Stimulated activated CD8-positive, alpha-beta memory T cell treated with anti-CD3 and anti-CD28 coated beads, Interleukin-15, amount 100 ng/mL, for 24 hours (primary cell): ENCODE measurements at regions not wholly inside any gene's neighbourhood (a gene's known extent, or its start where the extent isn't known, plus 50 kb on each side); places are given as distances from the start of the nearest gene placed in this dataset.

ENCODE experiments used
- DNase-seq: peaks from one replicate; pipeline ENCODE4 v3.0.0-alpha.2; 2020; ENCODE audit warnings: low read depth

DNA sequence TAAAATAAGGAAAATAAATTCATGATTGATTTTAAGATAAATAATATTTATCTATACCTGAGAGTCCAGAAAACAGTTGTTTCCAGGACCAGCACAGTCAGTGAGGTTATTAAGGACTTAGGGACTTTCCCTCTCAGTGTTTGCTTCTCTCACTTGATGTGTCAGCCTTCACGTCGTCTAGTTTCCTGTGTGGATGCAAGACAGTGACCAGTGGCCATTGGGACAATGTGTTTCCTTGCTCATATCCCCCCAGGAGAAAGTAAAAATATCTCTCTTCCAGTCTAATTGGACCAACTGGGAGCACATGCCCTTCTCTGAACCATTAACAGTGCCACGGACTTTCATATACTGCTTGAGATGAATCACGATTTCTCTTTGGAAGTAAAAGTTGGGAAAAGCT is 157.8 kb upstream of the CTNNB1 start:
- DNase-seq, result no peak

DNA sequence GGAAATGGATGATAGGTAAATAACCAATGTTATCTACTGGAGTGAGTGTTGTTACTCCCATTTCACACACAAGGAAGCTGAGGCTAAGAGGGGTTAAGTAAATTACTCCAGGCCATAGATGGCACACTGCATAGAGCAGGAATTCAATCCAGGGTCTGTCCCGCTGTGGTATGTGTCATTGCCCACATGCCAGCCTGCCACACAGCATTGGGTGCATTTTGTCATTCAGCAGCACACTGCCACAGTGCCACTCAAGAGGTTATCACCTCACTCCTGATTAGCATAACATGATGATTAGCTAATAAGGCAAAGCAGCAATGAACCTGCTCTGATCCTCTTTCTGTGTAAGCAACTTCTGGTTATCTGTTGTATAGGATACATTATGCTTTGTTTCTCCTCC is 157.4 kb upstream of the CTNNB1 start:
- DNase-seq, result no peak

DNA sequence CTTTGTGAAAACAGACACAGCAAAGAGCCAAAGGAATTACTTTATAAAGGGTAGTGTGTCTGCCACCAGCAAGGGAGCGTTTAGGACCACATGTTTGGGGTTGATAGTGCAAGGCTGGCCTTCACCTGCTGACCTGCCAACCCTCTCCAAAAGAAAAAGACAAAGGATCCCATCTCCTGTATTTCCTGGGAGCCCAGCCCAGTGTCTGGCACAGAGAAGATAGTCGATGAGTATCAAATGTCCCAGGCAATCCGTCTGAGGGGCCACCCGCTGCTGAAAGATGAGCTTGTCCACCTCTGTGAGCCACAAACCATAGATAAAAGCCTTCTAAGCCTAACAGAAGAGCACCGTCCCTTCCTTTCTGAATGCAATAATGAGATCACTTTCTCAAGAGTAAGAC is 154.8 kb upstream of the CTNNB1 start:
- DNase-seq, result no peak

DNA sequence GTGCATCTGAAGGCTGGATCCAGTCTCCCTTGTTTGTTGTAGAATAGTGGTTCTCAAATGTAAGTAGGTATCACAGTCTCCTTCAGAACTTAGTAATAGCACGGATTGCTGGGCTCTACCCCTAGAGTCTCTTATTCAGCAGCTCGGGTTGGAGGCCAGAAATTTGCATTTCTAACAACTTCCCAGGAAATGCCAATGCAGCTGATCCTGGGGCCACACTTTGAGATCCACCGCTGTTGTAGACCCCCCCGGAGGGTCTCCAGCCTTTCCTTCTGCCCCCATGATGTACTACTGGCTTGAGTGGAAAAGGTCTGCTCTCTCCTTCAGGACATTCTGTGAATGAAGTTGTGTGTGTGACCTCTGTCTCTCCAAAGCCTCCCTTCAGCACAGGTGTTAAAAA is 153.8 kb upstream of the CTNNB1 start:
- no peak for DNase-seq

DNA sequence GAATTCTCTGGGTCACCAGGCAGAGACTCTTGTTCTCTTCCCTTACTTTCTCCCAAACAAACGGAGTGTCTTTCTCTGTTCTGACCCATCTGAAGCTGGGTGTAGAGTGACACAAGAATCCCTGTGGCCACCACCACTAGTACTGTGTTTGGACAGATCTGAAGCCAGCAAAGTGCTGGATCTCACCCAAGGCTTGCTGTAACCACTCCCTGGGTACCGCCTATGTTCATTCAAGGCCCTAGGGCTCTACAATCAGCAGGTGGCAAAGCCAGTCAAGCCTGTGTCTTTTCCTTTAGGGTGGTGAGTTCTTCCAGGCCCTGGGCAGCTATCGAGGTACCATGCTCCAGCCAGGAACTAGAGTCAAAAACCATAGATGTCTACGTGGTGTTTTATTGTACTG is 149.2 kb upstream of the CTNNB1 start:
- DNase-seq, result no peak

DNA sequence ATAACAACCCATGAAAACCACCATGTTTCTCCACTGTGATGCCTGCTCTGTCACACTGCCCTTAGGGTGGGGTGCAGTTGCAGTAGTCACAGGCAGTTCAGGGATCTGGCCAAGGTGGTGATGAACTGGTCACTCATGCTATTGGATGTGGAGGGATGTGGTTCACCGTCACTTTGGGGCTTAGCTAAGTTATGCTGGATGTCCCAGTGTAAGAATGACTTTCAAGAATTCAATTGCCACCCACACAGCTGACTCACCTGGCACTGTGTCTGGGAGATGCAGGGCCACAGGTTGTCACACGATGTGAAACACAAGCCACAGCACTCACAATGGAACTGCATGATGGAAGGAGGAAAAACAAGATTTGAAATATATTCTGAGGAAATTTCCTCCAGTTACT is 146.1 kb upstream of the CTNNB1 start:
- DNase-seq, result no peak

DNA sequence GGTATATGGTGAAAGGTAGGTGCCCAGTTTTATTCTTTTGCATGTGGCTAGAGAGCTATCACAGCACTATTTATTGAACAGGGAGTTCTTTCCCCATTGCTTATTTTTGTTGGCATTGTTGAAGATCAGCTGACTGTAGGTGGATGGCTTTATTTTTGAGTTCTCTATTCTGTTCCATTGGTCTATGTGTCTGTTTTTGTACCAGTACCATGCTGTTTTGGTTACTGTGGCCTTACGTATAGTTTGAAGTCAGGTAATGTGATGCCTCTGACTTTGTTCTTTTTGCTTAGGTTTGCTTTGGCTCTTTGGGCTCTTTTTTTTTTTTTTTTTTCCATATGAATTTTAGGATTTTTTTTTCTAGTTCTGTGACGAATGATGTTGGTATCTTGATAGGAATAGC is 139.2 kb upstream of the CTNNB1 start:
- no peak for DNase-seq

DNA sequence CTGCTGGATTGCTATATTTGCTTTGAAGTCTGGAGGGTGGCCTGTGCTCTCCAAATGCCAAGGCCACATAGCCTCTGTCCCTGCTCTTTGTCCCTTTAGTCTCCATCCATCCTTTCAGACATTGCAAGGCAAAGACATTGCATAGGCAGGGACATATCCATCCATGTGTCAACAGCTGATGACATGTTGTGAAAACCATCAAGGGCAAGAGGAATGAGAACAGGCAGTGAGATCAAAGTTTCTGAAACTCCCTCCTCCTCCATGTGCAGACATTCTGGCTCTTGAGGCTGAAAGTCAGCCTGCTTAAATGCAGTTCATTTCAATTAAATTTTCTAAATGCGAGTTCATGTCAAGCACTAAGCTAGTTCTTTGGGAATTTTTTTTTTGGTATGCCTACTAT is 135.2 kb upstream of the CTNNB1 start:
- no peak for DNase-seq

DNA sequence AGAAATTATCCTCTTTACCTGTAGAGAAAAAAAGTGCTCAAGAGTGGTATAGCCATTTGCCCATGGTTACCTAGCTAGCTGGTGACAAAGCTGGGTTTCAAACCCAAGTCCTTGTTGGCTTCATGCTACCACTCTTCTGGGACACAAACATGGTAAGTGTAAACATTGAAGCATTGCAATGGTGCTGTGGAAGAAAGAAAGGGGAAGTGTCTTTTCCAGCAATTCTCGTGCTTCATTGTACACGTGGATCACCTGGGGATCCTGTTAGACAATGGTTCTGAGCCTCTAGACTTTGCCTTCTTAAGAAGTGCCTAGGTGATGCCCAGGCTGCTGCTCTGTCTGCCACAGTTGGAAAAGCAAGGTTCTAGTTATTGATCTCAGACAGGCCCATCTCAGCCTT is 134.8 kb upstream of the CTNNB1 start:
- DNase-seq, result no peak

DNA sequence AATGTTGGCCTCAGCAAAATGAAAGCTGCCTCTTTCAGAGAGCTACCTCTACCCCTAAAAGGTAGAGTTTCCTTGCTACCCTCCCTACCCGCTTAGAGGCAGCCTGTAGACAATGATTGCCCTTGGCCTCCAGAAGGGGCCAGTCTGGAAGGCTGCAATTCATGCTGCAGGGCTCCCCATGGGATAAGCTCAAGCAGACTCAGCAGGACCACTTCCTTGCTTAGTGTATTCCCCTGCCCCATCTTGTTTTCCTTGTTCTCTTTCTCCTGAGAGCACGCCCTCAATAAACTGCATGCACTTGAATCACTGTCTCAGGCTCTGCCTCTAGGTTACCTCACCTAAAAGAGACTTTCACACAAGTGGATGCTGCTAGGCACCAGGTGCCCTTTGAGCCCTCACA is 134.0 kb upstream of the CTNNB1 start:
- DNase-seq, result no peak

DNA sequence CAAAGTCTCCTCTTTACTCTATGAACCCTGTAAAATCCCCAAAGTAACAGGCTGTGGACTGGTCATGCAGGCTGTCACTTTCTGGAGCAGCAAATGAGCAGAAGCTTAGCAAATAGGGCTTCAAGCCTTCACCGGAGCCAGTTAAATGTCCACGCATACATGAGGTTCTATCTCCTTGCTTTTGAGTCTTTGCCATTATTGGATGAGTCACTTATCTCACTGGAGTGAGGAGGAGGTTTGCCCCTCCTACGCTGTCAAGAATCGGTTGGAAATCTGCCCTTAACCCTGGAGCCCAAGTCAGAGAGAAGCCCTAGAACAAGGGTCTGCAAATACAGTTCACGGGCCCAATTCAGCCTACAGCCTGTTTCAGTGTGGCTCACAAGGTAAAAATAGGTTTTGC is 126.1 kb upstream of the CTNNB1 start:
- DNase-seq, result no peak

DNA sequence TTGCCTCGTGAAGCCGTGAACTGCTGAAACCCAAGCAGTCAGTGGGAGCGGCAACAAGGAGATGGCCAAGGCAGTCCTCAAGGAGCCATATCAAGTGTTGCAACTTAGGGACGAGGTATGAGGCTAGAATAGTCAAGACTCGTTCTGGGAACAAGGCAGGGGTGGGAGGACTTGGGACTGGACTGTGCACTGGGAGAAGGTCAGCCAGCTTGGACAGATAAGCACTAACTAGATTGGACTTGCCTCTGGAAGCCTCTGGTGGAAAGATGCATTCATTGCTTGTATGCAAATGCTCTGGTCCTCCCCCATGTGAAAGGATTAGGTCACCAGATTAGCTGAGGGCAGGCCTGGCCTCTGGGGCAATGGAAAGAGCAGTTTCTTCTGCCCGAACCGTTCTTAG is 123.3 kb upstream of the CTNNB1 start:
- DNase-seq, result no peak

DNA sequence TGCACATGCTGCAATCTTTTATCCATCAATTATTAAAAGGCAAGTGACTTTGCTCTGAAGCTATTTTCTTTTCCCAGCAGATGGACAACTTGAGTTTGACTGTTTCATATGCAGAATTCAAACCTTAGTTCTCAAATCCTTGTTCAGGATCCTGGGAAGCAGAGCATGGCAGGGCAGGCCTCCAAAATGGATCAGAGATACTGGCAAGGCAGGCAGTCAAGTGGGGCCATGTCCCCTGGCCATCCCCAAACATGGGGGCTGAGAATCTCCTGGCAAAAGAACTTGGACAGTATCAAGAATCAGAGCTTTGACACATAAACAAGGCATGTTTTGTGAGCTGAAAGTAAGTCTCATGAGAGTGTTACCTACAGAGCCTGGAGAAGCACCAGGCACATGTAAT is 122.9 kb upstream of the CTNNB1 start:
- no peak for DNase-seq

DNA sequence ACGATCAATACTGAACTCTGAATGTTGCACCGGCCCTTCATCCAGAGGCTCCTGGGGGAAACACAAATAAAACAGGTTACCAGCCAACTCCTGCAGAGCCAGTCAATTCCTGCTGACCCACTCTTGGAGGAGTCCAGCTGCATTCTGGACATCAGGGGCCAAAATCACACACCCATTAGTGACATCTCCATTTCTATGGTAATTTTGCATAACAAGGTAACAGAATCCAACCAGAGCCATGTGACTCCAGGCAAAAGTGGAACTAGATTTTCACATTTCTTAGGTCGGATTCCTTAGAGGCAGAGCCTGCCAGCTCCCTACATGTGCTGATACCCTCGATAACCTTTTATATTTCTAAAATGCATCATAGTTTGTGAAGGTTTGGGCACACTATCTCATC is 119.2 kb upstream of the CTNNB1 start:
- DNase-seq, result no peak

DNA sequence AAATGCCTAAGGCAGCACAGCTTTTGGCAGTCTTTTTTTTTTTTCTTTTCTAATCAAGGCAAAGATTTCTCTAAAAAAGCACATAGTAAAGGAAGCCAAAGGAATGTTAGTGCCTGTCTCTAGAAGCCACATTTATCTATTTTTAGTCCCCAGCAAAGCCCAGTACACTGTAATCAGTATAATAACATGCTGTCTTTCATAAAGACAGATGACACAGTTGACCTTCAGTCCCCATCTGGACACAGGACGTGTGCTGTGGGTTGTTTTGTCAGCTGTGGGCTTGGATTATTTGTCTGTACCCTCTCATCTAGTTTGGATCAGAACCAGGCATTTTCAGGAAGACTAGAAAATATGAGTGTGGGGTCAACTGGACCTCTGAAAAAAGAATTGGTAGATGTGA is 110.4 kb upstream of the CTNNB1 start:
- DNase-seq, result no peak

DNA sequence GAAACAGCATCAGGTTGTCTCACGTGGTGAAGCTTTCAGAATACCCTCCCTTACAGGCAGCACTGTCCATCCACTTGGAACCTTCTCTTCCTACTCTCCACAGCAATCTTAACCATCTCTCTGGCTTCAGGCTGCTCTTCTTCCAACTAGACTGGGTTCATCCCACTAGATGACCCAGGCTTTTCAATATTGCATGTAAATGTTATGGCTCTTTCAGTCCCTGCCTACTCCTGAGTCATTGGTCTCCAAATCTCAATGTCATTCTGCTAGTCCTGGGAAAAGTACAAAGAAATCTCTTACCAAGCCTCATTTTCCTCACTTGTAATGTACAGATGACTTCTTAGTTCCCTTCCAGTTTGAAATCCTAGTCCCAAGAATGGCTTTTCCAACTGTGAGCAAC is 109.7 kb upstream of the CTNNB1 start:
- no peak for DNase-seq

DNA sequence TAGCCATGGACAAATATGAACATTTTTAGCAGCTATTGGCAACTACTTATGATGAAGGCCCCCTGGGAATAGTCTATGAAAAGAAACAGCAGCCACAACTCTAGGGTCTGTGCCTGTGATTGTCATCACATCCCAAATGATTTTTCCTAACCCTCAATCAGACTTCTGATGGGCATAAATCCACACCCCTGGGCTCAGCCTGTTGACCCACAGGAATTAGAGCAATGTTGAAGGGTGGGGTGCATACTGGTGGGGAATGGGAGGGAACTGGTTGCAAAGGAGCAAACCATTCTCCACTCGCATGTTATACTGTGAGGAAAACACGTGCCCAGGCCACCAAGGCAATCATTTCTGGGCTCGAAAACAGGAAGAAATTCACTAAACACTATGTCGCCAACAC is 106.5 kb upstream of the CTNNB1 start:
- no peak for DNase-seq

DNA sequence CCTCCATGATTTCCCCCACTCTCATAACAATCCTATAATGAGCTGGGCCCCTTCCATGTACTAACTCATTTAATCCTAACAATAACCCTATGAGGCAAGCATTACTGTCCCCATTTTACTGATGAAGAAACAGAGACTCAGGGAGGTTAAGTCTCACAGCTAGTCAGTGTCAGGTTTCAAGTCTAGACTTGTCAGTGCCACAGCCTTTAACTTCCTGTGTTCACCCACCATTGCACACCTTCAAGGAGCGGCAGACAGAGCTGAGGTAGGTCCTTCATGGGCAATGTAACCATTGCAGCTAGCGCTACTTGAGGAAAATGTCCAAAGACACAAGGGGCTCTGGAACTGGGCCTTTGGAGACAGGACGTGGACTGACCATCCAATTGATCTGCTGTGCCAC is 105.8 kb upstream of the CTNNB1 start:
- DNase-seq, result no peak

DNA sequence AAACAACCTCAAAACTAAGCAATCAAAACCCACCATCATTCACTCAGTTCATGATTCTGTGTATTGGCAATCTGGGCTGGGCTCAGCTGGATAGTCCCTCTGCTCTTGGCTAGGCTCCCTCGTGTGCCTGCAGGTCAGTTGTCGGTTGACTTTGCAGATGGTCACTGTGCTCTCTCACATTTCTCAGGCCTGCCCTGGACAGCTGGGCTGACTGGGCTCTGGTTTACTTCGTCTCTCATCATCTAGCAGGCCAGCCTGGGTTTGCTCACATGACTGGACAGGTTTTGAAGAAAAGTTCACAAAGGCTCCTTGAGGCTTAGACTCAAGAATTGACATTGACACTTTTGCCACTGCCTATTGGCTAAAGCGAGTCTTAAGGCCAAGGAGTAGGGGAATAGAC is 105.0 kb upstream of the CTNNB1 start:
- no peak for DNase-seq

DNA sequence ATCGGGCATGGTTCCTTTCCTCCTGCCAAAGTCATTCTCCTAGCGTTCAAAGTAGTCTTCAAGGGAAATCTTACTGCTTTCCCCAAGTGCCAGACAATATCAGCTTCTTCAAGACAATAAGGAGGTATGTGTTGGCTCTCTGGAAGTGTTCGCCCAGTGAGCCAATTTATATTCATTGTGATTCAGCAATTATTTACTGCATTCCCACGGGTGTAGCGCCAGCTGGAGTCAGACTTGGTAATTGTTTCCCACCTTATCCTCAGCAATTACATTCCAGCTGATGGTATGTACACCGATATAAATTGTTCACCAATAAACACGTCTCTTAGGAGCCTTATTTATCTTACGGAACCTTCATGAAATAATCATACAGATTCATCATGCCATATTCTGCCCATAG is 103.6 kb upstream of the CTNNB1 start:
- DNase-seq, result no peak

DNA sequence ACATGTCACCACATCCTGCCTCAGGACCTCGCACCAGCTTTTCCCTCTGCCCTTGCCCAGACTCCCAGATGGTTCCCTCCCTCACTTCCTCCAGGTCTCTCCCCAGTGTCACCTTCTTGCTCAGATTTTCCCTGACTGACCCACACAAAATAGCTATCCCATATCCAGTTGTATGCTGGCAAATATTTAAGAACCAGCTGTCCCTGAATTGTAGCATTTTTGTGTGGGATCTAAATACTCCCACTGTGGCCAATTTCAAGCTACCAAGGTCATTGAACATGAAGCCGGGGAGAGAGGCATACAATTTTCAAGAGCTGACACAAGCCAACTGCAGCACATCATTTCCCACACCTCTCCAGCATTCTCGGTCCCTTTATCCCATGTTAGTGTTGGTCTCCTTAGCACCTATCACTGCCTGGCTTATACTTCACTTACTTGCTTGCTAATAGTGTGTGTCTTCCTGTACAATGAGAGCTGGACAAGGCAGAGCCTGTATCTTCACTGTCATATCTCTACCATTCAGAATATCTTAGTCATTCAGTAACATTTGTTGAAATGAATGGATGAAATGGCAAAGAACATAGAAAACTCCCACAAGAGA is 101.3 kb upstream of the CTNNB1 start:
- no peak for DNase-seq

DNA sequence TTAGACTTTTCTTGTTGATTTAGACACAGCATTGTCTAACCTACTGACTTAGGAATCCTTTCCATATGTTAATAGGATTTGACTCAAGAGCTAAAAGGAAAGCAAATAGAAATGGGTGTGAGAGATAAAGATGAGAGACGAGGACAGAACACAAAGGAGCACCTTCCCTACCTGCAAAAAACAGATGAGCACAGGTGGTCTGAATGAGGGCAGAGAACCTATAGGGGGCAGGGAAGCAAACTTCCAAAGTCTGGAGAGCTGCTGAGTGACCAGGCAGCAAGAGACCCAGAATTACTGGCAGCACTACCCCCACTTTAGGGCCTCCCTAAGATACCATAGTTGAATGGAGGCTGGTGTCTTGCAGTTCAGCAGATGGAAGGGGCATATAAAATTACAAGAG is 98.1 kb upstream of the CTNNB1 start:
- DNase-seq, result no peak

DNA sequence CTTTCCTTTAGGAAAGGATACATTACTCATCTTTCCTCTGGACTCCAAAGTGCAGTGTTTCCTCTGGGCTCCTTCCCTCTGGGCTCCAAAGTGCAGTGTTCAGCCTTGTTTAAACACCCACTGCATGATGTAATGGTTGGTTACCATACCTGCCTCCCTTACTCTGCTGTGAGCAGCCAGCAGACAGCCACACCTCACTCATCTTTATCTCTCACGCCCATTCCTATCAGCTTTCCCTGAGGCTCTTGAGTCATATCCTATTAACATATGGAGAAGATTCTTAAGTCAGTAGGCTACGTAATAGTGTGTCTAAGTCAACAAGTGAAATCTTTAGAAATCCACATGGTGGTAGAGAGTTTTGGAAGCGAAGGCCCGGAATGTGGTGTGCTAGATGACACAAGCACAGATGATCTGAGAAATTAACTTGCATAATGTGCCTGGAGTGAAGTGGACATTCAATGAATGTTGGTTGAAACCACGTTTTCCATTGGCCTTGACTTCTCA is 97.2 kb upstream of the CTNNB1 start:
- no peak for DNase-seq

DNA sequence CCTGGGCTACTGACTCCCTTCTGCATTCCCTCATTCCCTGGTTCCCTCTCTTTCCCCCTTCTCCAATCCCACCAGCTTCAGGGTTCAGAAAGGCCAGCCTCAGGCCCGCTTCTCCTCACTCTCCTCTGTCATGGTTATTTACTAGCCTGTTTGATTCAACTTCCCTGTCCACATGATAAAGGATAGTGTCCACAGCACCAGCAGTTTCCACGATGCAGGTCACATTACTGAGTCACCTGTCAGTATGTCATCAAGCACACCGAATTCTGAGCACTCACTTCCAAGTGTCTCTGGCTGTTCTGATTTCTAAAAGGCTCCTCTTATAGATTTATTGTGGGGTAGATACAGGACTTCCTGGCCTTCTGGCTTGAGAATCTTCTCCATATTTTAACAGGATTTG is 96.6 kb upstream of the CTNNB1 start:
- no peak for DNase-seq

DNA sequence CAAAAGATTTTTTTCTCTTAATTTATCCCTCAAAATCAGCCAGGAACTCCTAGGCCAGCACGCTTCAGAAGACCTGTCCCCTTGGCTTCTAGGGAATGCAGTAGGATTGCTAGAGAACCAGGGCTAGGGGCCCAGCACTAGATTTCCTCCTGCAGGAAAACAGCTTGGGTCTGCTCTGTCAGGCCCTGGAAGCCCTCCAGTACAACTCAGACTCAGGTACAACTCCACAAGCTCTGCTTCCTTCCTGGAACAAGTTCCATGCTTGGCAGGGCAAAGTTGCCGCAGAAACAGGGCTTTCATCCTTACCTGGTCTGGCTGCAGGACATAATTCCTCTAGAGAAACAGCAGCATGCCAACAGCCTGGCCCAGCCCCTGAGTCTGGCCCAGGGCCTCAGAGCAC is 96.1 kb upstream of the CTNNB1 start:
- DNase-seq, result no peak
